GM21360 (cell line): ENCODE measurements at regions not wholly inside any gene's neighbourhood (a gene's known extent, or its start where the extent isn't known, plus 50 kb on each side); places are given as distances from the start of the nearest gene placed in this dataset.
"Not testable (repeated sequence)": the region's sequence is repeated elsewhere in the genome, so short reads cannot be mapped to it uniquely, and the experiment has no call there.

Source experiments
- ATAC-seq: cut with Tn5 transposase; IDR thresholded peaks from one replicate; pipeline ENCODE4 v1.9.1; 2021; ENCODE audit warnings: mild to moderate bottlenecking, moderate library complexity; ENCODE audit not compliant: unreplicated experiment

DNA sequence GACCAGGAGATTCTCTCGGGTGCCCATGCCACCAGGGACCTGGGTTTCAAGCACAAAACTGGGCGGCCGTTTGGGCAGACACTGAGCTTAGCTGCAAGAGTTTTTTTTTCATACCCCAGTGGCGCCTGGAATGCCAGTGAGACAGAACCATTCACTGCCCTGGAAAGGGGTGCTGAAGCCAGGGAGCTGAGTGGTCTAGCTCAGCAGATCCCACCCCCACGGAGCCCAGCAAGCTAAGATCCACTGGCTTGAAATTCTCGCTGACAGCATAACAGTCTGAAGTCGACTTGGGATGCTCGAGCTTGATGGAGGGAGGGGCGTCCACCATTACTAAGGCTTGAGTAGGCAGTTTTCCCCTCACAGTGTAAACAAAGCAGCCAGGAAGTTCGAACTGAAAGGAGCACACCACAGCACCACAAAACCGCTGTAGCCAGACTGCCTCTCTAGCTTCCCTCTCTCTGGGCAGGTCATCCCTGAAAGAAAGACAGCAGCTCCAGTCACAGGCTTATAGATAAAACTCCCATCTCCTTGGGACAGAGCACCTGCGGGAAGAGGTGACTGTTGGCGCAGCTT is 157.7 kb downstream of the GIPC2 start:
- ATAC-seq = not testable (repeated sequence)

DNA sequence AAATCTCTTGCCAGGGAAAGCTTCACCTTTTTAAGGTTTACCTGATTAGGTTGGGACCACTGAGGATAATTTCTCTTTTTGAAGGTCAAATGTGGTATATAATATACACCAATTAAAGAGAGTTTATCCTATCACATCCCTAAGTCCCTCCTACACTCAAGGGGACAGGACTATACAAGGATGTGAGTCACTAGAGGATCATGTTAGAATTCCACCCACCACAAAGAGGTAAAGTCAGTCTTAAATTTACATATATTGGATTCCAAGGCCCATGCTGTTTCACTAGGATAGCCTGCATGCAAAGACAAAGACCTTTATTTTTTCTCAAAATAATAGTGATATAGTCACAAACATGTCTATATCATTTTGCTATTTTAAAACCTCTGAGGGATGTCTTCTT is 164.4 kb downstream of the GIPC2 start:
- no peak for ATAC-seq

DNA sequence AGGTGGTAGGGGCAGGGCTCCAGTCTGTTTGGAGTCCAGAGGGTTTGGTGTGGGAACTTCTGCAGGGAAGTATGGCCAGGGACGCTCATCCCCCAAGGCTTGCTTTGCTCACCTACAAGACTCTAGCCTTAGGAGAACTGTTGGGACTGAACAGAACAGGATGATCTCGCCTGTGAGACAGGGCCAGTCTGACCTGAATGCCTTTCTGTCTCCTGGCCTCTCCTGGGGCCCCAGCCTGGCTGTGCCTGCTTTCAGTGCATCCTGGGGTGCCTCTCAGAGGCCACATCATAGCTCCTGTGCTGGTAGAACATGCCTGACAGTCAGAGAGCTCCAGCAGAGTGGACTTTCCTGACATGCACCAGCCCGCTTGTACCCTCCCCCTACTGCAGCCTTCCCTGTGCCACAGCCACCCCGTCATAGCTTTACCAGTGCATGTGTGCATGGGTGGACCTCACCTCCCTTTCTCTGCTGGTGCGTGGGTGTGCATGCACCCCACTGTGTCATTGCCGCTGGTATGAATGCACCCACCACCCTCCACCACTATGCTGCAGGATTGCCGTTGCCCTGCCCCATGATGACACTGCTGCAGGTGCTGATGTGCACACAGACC is 165.8 kb downstream of the GIPC2 start:
- no peak for ATAC-seq

DNA sequence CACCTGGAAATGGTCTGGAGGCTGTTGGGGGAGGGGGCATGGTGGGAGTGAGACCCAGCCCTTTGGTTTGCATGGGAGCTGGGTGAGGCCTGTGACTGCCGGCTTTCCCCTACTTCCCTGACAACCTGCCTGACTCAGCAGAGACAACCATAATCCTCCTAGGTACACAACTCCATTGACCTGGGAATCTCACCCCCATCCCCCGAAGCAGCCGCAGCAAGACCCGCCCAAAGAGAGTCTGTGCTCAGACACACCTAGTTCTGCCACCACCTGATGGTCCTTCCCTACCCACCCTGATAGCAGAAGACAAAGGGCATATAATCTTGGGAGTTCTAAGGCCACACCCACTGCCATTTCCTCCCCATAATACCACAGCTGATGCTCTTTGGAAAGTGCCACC is 168.6 kb downstream of the GIPC2 start:
- no peak for ATAC-seq

DNA sequence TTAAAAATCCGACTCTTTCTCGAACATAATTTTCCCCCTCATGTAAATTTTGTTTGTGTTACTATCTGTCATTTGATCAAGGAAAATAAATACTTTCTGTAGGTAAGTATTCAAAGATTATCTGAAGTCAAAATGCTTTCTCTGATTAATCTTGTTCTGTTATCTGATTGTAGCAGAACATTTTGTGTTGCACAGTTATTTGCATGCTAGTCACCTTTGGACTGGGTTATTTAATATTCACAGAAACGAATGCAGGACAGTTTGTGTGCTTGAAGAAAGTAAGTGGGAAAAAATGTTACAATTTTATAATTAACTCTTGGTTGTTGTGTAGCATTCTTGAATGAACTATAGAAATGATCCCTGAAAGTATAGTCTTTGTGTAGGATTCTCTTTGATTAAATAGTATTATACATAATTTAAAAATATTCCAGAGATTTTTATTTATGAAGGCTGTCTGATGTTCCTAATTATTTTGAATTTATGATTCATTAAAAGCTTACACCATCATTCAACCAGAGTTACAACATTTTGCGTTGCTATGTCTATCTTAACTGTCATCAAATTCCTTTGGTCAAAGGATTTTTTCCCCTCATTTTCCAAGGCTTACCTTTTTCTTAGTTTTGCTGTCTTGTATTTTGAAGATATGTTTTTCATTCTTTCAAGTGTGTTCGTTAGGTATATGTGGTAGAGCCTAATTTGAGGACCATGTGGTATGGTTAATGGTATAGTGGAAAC is 176.6 kb downstream of the GIPC2 start:
- no peak for ATAC-seq

DNA sequence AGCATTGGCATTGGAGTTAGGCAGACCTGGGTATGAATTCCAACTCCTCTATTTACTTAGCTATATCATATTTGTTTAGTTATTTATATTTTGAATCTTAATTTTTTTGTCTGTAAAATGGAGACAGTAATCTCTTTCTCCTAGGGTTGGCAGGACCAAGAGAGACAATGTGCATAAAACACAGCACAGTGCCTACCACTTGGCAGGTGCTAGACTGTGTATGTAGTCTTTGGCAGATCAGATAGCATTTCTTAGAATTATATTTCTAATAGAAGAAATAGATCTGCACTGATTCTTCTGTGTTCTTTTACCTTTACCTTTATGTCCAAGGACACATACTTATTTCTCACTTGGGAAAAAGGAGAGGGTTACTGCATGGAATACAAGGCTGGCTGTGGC is 177.2 kb downstream of the GIPC2 start:
- no peak for ATAC-seq

DNA sequence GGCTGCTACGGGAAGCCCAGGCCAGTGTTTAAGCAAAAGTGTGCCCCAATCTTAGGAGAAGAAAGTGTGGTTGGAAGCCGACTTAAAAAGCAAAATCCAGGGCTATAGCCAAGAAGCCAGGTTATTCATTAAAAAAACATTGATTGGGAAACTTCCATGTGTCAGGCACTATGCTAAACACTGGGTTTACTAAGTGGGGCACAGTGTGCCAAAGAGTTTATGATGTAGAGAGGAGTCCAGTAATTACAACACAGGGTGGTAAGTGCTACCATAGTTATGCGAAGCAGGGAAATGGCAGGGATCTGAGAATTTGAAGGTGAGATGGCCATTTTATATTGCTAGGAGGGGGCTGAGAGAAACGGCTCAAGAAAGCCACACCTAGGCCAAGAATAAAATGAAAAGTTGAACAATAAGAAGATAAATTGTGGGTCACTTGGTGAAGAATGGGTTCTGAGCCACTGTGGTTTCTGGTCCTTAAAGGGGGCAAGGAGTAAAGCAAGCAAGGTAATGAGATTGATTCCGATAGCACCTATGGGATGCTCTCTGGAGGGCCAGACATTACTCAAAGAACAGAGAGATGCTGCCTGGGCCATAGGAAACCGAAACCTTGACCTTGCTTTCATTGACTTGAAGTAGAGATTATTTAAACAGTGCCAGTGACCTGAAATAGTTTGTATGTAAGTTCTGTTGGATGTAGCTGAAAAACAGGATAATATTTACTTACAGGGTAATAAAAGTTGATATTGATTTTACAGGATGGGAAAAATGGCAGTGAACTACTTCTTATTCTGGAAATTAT is 177.8 kb downstream of the GIPC2 start:
- no peak for ATAC-seq

DNA sequence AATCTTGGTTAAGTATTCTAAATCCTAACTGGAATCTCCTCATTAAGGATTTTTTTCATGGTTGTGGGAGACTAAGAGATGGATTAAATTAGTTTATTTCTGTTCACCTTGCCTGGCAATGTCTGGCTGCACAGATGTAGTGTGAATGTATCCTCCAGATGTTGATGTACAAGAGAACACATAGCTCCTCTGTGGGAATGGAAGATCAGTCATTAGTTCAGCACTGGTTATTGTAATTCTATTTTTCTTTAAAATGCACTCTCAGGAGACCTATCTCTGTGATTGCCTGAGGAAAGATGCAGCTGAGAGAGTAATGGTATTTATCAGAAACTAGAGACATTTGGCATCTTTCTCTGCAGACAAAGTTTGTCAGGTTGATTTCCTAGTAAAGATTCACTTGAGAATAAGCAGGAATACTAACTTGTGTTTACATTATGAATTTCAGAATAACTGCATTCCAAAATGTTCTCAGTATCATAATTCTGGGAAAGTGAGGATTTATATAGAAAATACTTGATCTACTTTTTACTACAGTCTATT is 178.6 kb downstream of the GIPC2 start:
- no peak for ATAC-seq

DNA sequence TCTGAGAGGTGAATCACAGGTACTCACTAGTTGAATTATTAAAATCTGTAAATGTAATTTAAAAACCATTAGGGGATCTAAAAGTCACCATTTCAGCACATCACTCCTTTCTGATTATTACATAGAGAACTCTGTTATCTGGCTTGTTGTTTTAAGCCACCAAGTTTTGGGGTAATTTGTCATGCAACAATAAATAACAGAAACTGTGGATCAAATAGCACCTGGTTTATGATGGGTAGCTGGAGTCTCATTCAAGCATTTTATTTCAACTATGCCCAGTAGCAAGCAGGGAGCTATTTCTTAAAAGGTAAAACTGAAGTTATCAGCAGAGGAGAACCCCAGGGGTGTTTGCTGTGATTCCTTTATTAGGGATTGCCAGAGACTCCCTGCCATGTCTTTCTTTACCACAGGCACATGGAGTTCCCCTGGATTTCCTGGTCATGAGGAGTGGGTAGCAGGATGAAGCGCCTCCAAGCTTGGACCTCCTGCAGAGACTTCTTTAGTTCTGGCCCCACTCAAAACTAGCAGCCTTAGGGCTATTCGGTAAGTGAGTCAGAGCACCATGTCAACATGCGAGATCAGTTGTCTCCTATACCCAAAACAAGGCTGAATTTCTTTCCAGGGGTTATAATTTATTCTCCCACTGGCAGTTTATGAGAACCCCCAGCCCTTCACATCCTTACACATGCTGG is 179.2 kb downstream of the GIPC2 start:
- no peak for ATAC-seq

DNA sequence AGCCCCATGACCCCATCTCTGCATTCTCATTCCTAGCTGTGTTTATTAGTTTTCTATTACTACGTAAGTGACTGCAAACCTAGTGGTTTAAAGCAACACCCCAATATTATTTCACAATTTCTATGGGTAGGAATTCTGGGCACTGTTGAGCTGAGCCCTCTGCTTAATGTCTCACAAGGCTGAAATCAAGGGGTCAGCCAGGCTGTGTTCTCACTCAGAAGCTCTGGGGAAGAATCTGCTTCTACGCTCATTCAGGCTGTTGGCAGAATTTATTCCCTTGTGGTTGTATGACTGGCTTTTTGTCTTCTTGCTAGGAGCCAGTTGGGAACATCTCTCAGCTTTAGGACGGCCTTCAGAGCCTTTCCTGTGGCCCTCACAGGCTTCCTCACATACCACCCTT is 181.0 kb downstream of the GIPC2 start:
- ATAC-seq = no peak

DNA sequence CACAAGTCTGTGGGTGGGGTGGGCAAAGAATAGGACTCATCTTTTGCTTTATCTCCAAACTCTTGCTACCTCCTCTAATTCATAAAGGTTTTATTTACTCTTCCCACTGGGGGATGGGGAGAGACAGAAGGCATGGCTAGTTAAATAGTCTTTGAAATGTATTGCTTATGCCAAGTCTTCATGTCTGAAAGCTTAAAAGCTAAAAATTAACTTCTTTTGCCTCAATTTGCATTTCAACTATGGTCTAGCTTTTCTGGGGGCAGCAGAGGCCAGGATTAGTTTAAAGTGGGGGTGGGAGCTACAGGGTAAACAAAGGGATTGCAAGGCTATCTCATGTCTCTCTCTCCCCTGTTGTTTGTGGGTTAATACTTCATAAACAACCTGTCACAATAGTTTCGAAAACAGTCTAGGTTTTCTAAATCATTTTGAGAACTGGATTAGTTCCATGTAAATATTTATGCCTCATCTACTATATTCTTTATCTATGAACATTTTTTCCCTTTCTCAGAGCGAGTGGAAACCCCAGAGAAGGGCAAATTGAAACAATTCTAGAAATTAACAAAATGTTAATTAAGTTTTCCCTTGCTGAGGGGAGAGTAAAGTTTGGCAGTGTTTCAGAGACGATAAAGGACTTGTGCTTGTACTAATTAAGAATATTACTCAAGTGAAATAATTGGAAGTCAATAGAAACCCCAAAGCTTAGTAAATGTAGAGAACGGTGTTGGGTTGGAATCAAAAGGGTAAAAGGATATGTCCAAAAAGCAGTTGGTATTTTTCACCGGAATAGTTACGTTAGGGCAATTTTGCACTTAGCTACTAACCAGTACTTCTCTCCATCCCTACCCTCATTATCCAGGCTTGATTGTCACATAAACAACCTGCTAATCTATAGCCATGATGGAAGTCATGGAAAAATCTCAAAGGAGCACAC is 182.2 kb downstream of the GIPC2 start:
- no peak for ATAC-seq

DNA sequence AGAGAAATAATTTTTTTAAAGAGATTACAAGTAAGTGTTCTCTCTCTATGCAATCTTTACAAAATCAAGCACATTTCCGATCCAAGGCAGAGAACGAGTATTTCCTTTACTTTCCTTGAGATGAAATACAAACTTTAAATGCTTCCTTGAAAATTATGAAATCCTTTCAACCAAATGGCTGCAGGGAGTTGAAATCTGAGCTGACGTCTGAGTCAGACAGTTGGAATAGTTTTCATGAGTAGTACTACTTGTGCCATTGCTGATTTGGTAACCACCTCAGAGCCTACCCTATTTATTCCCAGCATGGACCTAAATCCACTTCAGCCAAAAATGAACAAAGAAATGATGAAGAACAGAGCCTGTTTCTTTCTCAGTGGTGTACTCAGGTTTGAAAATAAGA is 183.6 kb downstream of the GIPC2 start:
- no peak for ATAC-seq

DNA sequence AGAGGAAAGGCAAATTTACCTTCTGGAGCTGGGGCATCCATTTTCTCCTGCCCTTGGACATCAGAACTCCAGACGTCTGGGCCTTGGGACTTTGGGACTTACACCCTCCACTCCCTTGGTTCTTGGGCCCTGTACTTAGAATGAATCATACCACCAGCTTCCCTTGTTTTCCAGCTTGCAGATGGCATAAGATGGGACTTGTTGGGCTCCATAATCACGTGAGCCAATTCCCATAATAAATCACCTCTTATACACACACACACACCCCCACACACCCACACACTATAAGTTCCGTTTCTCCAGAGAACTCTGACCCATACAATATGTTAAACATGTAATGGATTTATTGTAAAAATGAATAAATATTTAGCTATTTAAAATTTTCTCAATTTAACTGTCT is 185.7 kb downstream of the GIPC2 start:
- ATAC-seq = no peak

DNA sequence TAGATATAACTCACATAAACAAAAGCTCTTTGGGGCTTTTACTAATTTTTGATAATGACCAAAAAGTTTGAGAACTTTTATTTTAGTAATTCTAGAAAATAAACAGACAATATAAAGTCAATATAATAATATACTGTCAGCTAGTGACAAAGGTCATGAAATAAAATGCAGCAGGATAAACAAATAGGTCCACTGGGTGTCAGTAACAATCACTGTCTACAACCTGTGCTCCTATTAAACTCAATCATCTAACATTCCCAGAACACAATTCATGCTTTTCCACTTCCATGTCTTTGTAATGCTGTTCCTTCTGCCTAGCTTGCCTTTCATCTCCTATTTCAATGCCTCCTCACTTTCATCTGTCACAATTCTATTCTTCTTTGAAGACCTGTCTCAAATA is 186.1 kb downstream of the GIPC2 start:
- ATAC-seq = no peak

DNA sequence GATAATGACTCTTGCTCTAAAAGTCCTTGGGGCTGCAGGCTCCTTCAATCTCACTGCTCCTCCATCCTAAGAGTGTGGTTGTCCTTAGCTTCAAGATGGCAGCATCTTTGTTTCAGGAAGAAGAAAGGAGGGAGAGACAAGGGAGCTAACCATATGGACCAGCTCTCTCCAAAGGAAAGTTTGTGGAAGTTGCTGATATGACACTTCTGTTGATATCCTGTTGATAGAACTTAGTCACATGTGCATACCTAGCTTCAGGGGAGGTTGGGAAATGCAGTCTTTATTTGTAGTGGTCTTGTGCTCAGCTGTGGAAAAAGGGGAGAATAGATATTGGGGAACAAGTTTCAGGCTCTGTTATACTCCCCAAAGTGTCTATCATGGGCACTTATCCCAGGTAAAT is 186.9 kb downstream of the GIPC2 start:
- no peak for ATAC-seq

DNA sequence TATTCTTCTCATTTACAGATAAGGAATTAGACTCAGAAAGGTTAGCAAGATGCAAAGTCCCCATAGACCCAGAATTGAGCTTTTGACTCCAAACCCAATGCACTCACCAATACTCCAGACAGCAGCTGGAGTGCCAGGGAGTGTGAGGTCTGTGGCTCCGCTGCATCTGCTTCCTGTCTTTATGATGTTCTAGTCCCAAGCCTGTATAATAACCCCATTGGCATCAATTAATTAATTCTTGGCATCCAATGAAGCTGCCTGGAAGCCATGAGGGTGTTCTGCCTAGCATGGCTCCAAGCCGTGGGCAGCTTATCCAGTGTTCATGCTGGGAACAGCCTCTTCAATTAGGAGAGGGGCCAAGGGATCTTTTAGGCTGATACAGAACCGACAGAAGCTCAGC is 188.7 kb downstream of the GIPC2 start:
- ATAC-seq = no peak

DNA sequence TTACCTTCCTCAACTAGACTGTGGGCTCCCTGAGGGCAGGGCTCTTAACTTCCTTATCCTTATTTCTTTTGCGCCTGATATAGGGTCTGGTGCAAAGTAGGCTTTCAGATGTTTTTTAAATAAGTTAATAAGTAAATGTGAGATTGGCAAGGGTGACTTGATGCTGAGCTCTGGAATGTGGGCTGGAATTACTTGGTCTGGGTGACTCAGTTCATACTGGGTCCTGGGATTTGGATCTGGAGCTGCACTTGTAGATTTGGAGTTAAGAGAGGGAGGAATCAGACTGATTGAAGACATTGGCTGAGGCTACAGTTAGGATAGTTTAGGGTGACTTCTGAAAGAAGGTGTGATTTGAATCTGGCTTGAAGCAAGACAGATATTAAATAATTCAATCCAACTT is 190.9 kb downstream of the GIPC2 start:
- no peak for ATAC-seq

DNA sequence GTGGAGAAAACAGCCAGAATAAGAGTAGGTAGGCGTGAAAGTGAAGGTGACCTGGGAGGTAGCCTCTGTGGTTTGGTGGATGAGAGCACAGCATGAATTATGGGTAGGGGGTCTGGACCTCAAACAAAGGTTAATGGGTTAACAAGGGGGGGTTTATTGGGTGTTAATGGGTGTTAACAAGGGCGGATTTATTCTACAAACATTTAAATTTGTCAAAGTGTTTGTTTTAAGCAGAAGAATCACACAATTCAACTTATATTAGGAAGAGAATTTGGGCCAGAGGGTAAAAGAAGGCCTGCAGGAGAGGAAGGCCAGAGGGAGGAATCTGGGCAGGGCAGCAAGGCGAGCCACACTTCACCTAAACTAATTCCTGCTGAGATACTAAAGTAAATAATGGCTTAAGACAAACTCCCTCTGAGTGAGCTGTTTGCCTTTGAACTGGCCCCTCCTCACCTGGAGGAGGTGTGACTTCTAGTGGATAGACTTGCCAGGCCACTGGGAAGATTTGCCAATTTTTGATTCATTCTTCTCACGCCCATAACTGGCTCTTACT is 191.7 kb downstream of the GIPC2 start:
- ATAC-seq = no peak

DNA sequence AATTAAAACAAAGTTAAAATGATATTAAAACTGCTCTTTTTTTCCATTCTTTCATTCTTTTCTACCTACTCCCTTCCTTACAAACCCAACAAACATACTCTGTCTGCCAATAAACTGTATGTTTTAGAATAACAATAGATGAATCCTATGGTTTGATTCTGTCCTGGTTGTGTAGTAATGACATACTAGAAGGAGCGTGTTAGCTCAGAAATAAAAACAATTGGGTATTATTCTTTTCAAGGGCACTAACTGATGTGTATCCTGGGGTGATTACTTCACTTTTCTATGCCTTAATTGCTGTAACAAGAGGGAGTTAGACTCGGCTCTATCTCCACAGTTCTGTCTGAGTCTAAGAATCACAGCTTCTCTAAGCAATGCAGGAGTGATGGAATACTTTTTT is 194.4 kb downstream of the GIPC2 start:
- ATAC-seq = no peak

DNA sequence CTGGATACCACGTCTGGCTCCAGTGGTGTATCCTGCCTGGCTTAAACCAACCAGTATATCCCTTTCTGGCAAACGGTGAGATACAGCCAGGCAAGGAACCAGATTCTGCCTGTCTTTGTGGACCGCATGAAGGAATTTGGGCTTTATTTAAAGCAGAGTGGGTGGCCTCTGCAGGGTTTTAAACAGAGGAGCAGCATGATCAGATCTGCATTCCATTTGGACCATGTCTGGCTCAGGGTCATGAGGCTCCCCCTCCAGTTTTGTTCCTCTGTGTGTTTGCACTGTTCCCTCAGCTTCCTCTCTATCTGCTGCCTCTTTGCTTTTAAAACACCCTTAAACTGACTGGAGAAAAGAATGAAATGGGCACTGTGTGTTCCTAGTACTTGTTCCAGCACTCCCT is 195.0 kb downstream of the GIPC2 start:
- ATAC-seq = no peak
